CD8-positive, alpha-beta memory T cell (primary cell): ENCODE measurements at regions not wholly inside any gene's neighbourhood (a gene's known extent, or its start where the extent isn't known, plus 50 kb on each side); places are given as distances from the start of the nearest gene placed in this dataset.
"Not testable (repeated sequence)": the region's sequence is repeated elsewhere in the genome, so short reads cannot be mapped to it uniquely, and the experiment has no call there.

Experiments
- CTCF ChIA-PET: fragments of 350-600 bp; sonication (Branson Sonifier 250); formaldehyde crosslinking; loops from one replicate; lab custom pipeline; 2021; ENCODE audit warnings: antibody characterized with exemption; lab: Charles Lee
- POLR2A ChIA-PET: fragments of 350-600 bp; sonication (Branson Sonifier 250); formaldehyde crosslinking; loops from one replicate; lab custom pipeline; 2021; ENCODE audit warnings: antibody characterized with exemption; lab: Charles Lee
- DNase-seq, 5 donors: peaks; one replicate each; pipeline versions ENCODE4 v3.0.0 to v3.0.0-alpha.2; 2020 to 2022; ENCODE audit warnings: mixed read lengths in 1 of 5
- H3K27ac ChIP-seq: one replicate; pipeline ENCODE4 v1.7.0; 2013; ENCODE audit warnings: low read depth, mild to moderate bottlenecking, low read length, moderate library complexity
- H3K27me3 ChIP-seq: 2 replicates; pipeline ENCODE4 v1.7.0; 2013; ENCODE audit warnings: low read length, mild to moderate bottlenecking; ENCODE audit not compliant: insufficient read depth, poor library complexity, severe bottlenecking
- H3K36me3 ChIP-seq: 2 replicates; pipeline ENCODE4 v1.7.0; 2013; ENCODE audit warnings: mild to moderate bottlenecking, low read length, moderate library complexity; ENCODE audit not compliant: insufficient read depth
- H3K4me1 ChIP-seq: 2 replicates; pipeline ENCODE4 v1.7.0; 2013; ENCODE audit warnings: mild to moderate bottlenecking, low read length, moderate library complexity; ENCODE audit not compliant: insufficient read depth
- H3K4me3 ChIP-seq: 2 replicates; pipeline ENCODE4 v1.7.0; 2013; ENCODE audit warnings: mild to moderate bottlenecking, low read length
- H3K9me3 ChIP-seq: 2 replicates; pipeline ENCODE4 v1.7.0; 2013; ENCODE audit warnings: mild to moderate bottlenecking, low read length
- H3K27ac Mint-ChIP-seq, 8 donors: one replicate each; pipeline ENCODE4 v1.8.0; 2020 to 2021; ENCODE audit warnings: mixed read lengths in 8 of 8, mild to moderate bottlenecking in 6 of 8, inconsistent platforms in 3 of 8, moderate library complexity in 3 of 8
- H3K27me3 Mint-ChIP-seq, 2 donors: one replicate each; pipeline ENCODE4 v1.8.0; 2020 to 2021; ENCODE audit warnings: mixed read lengths in 2 of 2, mild to moderate bottlenecking in 1 of 2, moderate library complexity in 1 of 2
- H3K36me3 Mint-ChIP-seq, 3 donors: one replicate each; pipeline ENCODE4 v1.8.0; 2020 to 2021; ENCODE audit warnings: mixed read lengths in 3 of 3, inconsistent platforms in 1 of 3, mild to moderate bottlenecking in 1 of 3
- H3K4me1 Mint-ChIP-seq, 3 donors: one replicate each; pipeline ENCODE4 v1.8.0; 2020 to 2021; ENCODE audit warnings: mixed read lengths in 3 of 3, inconsistent platforms in 1 of 3, mild to moderate bottlenecking in 1 of 3
- H3K4me3 Mint-ChIP-seq, 7 donors: one replicate each; pipeline ENCODE4 v1.8.0; 2020 to 2021; ENCODE audit warnings: mixed read lengths in 7 of 7, mild to moderate bottlenecking in 6 of 7, moderate library complexity in 4 of 7, inconsistent platforms in 2 of 7
- H3K9me3 Mint-ChIP-seq, 5 donors: one replicate each; pipeline ENCODE4 v1.8.0; 2020 to 2022; ENCODE audit warnings: mixed read lengths in 5 of 5, mild to moderate bottlenecking in 3 of 5, moderate library complexity in 2 of 5, inconsistent platforms in 1 of 5

DNA sequence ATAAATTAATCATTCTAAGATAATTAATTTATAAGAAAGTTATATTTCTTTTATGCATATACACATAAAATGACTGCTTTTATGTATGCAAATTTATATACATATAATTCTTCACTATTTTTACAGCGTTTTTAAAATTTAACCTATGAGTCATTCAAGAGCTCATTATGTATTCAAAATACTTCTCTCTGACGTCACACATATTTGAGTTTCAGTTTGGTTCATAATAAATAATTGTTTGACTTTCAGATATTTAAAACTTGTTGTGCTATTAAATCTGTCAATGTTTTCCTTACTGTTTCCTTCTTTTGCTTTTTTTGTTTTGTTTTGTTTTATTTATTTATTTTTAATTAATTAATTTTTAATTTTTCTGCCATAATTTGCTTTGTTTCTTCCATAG lies 467.5 kb upstream of the ADGRB3 start:
- Mint-ChIP-seq H3K27me3 (no peaks in the 10 kb centered on the region), H3K9me3 (peaks cover 0 to 24% (median 3%) of the 10 kb centered on the region in 5 donors), H3K4me3 (no peak overlapping the region), H3K4me1 (no peaks in the 10 kb centered on the region), H3K36me3 (no peaks in the 10 kb centered on the region), H3K27ac (no peak overlapping the region)
- H3K4me3 ChIP-seq: no peak overlapping the region
- H3K9me3 ChIP-seq: no peaks in the 10 kb centered on the region
- DNase-seq: no peak
- POLR2A ChIA-PET: no interaction called here
- H3K27me3 ChIP-seq: no peaks in the 10 kb centered on the region
- no peaks in the 10 kb centered on the region for H3K36me3 ChIP-seq
- H3K27ac ChIP-seq: no peak overlapping the region
- CTCF ChIA-PET: no interaction called here
- no peaks in the 10 kb centered on the region for H3K4me1 ChIP-seq

DNA sequence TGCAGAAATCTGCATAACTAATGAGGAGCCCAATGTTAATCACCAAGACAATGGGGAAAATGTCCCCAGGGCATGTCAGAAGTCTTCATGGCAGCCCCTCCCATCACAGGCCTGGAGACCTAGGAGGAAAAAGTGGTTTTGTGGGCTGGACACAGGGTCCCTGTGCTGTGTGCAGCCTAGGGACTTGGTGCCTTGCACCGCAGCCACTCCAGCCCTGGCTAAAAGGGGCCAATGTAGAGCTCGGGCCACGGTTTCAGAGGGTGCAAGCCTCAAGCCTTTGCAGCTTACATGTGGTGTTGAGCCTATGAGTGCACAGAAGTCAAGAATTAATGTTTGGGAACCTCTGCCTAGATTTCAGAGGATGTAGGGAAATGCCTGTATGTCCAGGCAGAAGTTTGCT lies 474.3 kb upstream of the ADGRB3 start:
- H3K27ac Mint-ChIP-seq, POLR2A ChIA-PET, H3K27me3 Mint-ChIP-seq, H3K27ac ChIP-seq, H3K4me1 Mint-ChIP-seq, H3K36me3 Mint-ChIP-seq, DNase-seq, H3K4me3 ChIP-seq, H3K4me1 ChIP-seq, H3K9me3 ChIP-seq, CTCF ChIA-PET, H3K27me3 ChIP-seq, H3K4me3 Mint-ChIP-seq, H3K36me3 ChIP-seq: not testable (repeated sequence)
- peaks cover 4 to 22% (median 7%) of the 10 kb centered on the region in 5 donors for H3K9me3 Mint-ChIP-seq

DNA sequence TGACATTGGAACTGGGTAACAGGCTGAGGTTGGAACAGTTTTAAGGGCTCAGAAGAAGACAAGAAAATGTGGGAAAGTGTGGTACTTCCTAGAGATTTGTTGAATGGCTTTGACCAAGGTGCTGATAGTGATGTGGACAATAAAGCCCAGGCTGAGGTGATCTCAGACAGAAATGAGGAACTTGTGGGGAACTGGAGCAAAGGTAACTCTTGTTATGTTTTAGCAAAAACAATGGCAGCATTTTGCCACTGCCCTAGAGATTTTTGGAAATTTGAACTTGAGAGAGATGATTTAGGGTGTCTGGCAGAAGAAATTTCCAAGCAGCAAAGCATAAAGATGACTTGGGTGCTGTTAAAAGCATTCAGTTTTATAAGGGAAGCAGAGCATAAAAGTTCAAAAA lies 474.7 kb upstream of the ADGRB3 start:
- Histone ChIP-seq H3K4me1 (no peaks in the 10 kb centered on the region), H3K27ac (no peak overlapping the region), H3K36me3 (no peaks in the 10 kb centered on the region), H3K4me3 (no peak overlapping the region), H3K27me3 (no peaks in the 10 kb centered on the region), H3K9me3 (no peaks in the 10 kb centered on the region)
- Mint-ChIP-seq H3K9me3 (peaks cover 4 to 22% (median 7%) of the 10 kb centered on the region in 5 donors), H3K4me1 (no peaks in the 10 kb centered on the region), H3K27ac (no peak overlapping the region), H3K4me3 (no peak overlapping the region), H3K36me3 (no peaks in the 10 kb centered on the region), H3K27me3 (no peaks in the 10 kb centered on the region)
- DNase-seq: no peak
- ChIA-PET CTCF (no interaction called here), POLR2A (no interaction called here)

DNA sequence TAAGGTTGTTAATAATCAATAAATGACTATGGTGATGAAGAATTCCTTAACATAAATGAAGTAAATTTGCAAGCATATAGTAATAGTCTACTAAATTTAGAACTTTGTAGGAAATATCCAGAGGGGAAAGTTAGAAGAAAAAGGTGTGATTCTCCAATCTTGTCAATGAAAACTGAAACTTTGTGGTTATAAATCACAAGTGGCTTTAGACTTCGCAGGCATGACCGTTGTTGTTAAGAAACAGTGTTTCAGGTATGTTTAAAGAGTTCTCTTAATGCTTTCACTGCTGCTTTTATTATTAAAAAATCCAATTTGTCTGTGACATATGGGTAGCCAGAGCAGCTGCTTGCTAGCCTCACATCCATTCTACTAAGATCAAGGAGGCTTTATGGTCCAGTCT lies 475.6 kb upstream of the ADGRB3 start:
- no peak overlapping the region for H3K4me3 ChIP-seq
- H3K27ac ChIP-seq: no peak overlapping the region
- peaks cover 4 to 17% (median 7%) of the 10 kb centered on the region in 5 donors for H3K9me3 Mint-ChIP-seq
- DNase-seq: no peak
- H3K36me3 ChIP-seq: no peaks in the 10 kb centered on the region
- H3K4me3 Mint-ChIP-seq: no peak overlapping the region
- no peaks in the 10 kb centered on the region for H3K27me3 ChIP-seq
- CTCF ChIA-PET: no interaction called here
- H3K9me3 ChIP-seq: no peaks in the 10 kb centered on the region
- no peaks in the 10 kb centered on the region for H3K27me3 Mint-ChIP-seq
- H3K4me1 ChIP-seq: no peaks in the 10 kb centered on the region
- H3K4me1 Mint-ChIP-seq: no peaks in the 10 kb centered on the region
- POLR2A ChIA-PET: no interaction called here
- no peak overlapping the region for H3K27ac Mint-ChIP-seq
- no peaks in the 10 kb centered on the region for H3K36me3 Mint-ChIP-seq

DNA sequence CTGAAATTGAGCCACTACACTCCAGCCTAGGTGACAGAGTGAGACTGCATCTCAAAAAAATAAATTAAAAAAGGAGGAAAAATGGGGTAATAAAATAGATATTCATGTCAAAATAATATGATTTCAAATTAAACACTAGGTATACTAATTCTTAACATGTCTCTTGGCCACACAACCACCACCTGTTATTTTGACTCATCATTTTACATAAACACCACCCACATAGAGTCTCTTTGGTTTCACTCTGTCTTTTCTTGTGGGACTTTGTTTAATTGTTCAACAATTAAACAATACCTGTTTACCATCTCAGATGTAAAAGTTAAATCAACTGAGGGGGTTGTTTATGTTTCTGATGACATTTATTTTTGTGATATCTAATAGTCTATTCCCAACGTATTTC lies 476.8 kb upstream of the ADGRB3 start:
- Histone ChIP-seq H3K27ac (no peak overlapping the region), H3K9me3 (no peaks in the 10 kb centered on the region)
- CTCF ChIA-PET: no interaction called here

DNA sequence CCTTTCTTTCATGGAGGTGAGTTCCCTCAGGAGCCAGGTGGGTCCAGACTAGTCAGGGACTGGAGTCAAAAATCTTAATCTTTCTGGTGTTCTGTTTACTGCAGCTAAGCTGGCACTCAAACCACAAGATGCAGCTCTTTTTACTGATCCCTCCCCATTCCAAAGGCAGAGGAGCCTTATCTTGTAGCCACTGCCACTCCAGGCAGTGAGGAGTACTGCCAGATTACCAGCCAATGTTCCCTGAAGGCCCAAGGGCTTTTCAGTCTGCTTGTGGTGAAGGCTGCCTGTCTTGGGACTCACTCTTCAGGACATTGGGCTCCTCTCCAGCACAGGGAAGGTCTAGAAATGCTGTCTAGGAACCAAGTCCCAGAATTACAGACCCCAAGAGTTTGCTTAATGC lies 490.4 kb upstream of the ADGRB3 start:
- H3K9me3 ChIP-seq: no peaks in the 10 kb centered on the region
- Mint-ChIP-seq H3K36me3 (no peaks in the 10 kb centered on the region), H3K27me3 (no peaks in the 10 kb centered on the region), H3K27ac (no peak overlapping the region), H3K4me3 (no peak overlapping the region), H3K9me3 (peaks cover 6 to 34% (median 17%) of the 10 kb centered on the region in 5 donors), H3K4me1 (no peaks in the 10 kb centered on the region)
- no peaks in the 10 kb centered on the region for H3K27me3 ChIP-seq
- no peak overlapping the region for H3K27ac ChIP-seq
- ChIA-PET CTCF (no interaction called here), POLR2A (no interaction called here)
- DNase-seq: no peak
- no peaks in the 10 kb centered on the region for H3K4me1 ChIP-seq
- no peaks in the 10 kb centered on the region for H3K36me3 ChIP-seq
- H3K4me3 ChIP-seq: no peak overlapping the region

More for the DNA sequence above, 476.8 kb upstream of the ADGRB3 start:
- Mint-ChIP-seq H3K27me3 (peaks cover 0 to 3% of the 10 kb centered on the region in 2 donors), H3K4me1 (no peaks in the 10 kb centered on the region), H3K9me3 (peaks cover 9 to 14% (median 10%) of the 10 kb centered on the region in 5 donors), H3K27ac (no peak overlapping the region), H3K4me3 (no peak overlapping the region), H3K36me3 (no peaks in the 10 kb centered on the region)
- no peaks in the 10 kb centered on the region for H3K36me3 ChIP-seq
- no peaks in the 10 kb centered on the region for H3K27me3 ChIP-seq
- H3K4me3 ChIP-seq: no peak overlapping the region
- DNase-seq: no peak
- H3K4me1 ChIP-seq: no peaks in the 10 kb centered on the region
- POLR2A ChIA-PET: no interaction called here

DNA sequence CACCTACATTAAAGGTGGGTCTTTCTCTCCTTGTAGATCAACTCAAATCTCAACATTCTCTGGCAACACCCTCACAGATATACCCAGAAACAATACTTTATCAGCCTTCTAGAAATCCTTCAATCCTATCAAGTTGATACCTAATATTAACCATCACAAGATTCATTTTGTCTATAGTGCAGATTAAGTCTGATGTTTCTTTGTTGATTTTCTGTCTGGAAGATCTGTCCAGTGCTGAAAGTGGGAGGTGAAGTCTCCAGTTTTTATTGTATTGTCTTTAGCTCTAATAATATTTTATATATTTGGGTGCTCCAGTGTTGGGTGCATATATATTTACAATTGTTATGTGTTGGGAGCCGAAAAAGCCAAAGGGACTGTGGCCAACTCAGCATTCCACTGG lies 493.9 kb upstream of the ADGRB3 start:
- Histone ChIP-seq H3K36me3 (no peaks in the 10 kb centered on the region), H3K4me3 (no peak overlapping the region), H3K9me3 (no peaks in the 10 kb centered on the region), H3K4me1 (no peaks in the 10 kb centered on the region), H3K27me3 (no peaks in the 10 kb centered on the region), H3K27ac (no peak overlapping the region)
- DNase-seq: no peak
- Mint-ChIP-seq H3K4me1 (no peaks in the 10 kb centered on the region), H3K36me3 (no peaks in the 10 kb centered on the region), H3K4me3 (no peak overlapping the region), H3K27ac (no peak overlapping the region), H3K9me3 (peaks cover 2 to 29% (median 13%) of the 10 kb centered on the region in 5 donors), H3K27me3 (no peaks in the 10 kb centered on the region)
- POLR2A ChIA-PET: no interaction called here
- CTCF ChIA-PET: no interaction called here

DNA sequence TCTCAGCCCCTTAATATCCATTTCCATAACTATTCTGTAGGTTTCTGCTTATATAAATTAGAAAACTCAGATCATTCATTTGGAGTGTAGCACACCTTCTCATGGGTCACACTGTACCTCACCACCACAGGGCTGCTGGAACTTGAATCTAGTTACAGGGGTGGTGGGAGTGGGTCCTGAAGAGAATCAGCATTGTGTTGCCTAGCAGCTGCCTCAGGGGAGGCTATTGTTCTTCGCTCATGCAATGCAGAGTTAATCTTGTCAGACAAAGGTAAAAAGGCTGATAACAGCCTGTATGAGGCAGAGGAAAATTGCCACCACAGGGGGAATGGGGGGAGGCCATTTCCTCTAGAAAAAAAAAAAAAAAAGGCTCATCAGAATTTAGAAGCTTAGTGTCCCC lies 496.0 kb upstream of the ADGRB3 start:
- CTCF ChIA-PET: no interaction called here
- no peaks in the 10 kb centered on the region for H3K4me1 Mint-ChIP-seq

DNA sequence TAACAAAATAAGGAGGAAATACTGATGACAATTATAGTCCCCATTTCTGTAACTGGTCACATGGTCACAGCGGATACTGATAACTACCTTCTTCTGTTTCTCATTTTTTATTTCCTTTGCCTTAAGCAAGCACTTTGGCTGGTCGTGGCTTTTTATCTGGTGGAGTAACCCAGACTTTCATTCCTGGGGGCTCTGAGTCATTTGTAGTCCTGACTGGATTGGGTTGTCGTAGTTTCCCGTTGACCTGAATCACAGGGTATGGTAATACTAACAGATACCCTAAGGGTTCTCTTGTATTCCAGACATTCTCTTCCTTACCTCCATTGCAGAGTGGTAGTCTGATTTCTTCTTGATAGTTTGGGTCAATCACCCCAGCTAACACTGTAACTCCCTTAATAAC lies 500.3 kb upstream of the ADGRB3 start:
- no peak for DNase-seq
- Histone ChIP-seq H3K36me3 (no peaks in the 10 kb centered on the region), H3K4me3 (no peak overlapping the region), H3K4me1 (no peaks in the 10 kb centered on the region), H3K27me3 (no peaks in the 10 kb centered on the region), H3K9me3 (no peaks in the 10 kb centered on the region), H3K27ac (no peak overlapping the region)
- Mint-ChIP-seq H3K27me3 (no peaks in the 10 kb centered on the region), H3K9me3 (peaks cover 6 to 22% (median 8%) of the 10 kb centered on the region in 5 donors), H3K4me3 (no peak overlapping the region), H3K4me1 (no peaks in the 10 kb centered on the region), H3K27ac (no peak overlapping the region), H3K36me3 (no peaks in the 10 kb centered on the region)
- CTCF ChIA-PET: no interaction called here
- POLR2A ChIA-PET: no interaction called here

More for the DNA sequence above, 496.0 kb upstream of the ADGRB3 start:
- Histone ChIP-seq H3K4me3 (no peak overlapping the region), H3K27ac (no peak overlapping the region), H3K4me1 (no peaks in the 10 kb centered on the region), H3K36me3 (no peaks in the 10 kb centered on the region), H3K9me3 (no peaks in the 10 kb centered on the region), H3K27me3 (no peaks in the 10 kb centered on the region)
- no peak overlapping the region for H3K27ac Mint-ChIP-seq
- POLR2A ChIA-PET: no interaction called here
- H3K36me3 Mint-ChIP-seq: no peaks in the 10 kb centered on the region
- no peaks in the 10 kb centered on the region for H3K27me3 Mint-ChIP-seq
- no peak for DNase-seq
- H3K4me3 Mint-ChIP-seq: no peak overlapping the region
- peaks cover 2 to 24% (median 18%) of the 10 kb centered on the region in 5 donors for H3K9me3 Mint-ChIP-seq
